ENCODE measurements at regions not wholly inside any gene's neighbourhood (a gene's known extent, or its start where the extent isn't known, plus 50 kb on each side); places are given as distances from the start of the nearest gene placed in this dataset.

- TF ChIP-seq POLR2AphosphoS5 (IDR thresholded peaks at IDR 0.05; ENCODE audit: low read depth, low read length), result no peak
- no peak for TF ChIP-seq ZNF274 (IDR thresholded peaks at IDR 0.05; ENCODE audit: low read depth, low read length)
- no peak for TF ChIP-seq CTCF (IDR thresholded peaks at IDR 0.05 in 2 of 3, conservative IDR thresholded peaks at IDR 0.05 in 1 of 3; ENCODE audit: borderline replicate concordance in 1 of 3, insufficient read depth in 1 of 3, low read depth in 2 of 3, low read length in 2 of 3)
- TF ChIP-seq FOSL1 (IDR thresholded peaks at IDR 0.05; ENCODE audit: low read depth), result no peak
- TF ChIP-seq JUND (IDR thresholded peaks at IDR 0.05), result no peak
These were observed 112.9 kb downstream of the FCRL5 start for GRCh38 chr1:157439302-157439954.
